GM21723 (cell line): ENCODE measurements at regions not wholly inside any gene's neighbourhood (a gene's known extent, or its start where the extent isn't known, plus 50 kb on each side); places are given as distances from the start of the nearest gene placed in this dataset.
"Not testable (repeated sequence)": the region's sequence is repeated elsewhere in the genome, so short reads cannot be mapped to it uniquely, and the experiment has no call there.

Experiments
- ATAC-seq: cut with Tn5 transposase; IDR thresholded peaks from one replicate; pipeline ENCODE4 v1.9.1; 2021; ENCODE audit warnings: mild to moderate bottlenecking, moderate library complexity; ENCODE audit not compliant: unreplicated experiment

DNA sequence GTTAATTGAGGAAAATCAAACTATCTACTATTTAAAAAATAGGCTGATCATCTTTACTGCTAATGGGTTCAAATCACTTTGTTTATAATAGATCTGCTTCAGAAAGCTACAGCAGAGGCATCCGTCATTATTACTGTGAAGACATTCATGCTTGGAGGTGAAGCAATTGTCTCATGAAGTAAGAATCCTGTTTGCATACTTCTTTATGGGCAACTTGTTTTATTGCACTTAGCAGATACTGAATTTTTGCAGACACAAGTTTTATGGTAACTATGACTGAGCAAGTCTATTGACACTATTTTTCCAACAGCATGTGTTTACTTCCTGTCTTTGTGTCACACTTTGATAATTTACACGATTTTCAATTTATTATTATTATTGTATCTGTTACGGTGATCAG lies 573.9 kb downstream of the RFPL4B start:
- no peak for ATAC-seq

DNA sequence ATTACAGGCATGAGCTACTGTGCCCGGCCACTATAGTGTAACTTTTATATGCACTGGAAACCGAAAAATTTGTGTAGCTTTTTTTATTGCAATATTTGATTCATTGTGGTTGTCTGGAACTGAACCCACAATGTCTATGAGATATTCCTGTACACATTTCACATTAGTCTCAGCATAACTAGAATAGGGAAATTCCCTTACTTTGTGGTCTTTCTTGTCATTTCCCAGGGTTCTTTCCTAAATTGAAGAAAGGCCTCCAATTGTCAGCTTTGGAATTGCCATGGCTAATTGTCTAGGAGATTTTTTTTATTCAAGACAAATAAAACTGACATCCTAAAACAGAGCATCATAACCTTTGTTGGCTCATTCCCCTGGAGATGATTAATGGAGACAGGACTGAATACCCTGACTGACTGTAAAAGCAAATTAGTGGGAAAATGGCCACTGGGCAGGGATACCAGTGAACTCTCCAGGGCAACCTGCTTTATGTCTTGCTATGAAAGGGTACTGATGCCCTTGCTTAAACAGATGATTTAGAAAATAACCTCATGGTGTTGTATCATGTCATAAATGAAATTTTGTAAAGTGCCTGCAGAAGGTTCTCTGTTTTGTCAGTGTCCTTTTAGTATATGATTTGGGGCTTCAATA lies 576.9 kb downstream of the RFPL4B start:
- no peak for ATAC-seq

DNA sequence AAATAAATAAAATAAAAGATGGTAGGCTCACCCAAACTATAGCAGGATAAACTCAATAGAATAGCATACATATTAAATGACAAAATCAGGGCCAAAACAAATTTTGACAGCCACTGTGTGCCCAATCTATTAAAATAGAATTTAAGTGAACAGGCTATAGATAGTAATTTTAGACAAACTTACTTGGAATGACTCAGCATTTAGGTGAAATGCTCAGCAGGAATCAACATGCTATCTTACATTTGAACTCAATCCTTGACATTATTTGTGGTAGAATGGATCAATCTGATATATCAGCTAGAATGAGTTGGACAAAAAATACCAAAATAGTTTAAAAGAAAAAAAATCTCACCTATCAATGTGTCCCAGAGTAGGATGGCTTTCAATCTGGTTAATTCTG lies 578.6 kb downstream of the RFPL4B start:
- ATAC-seq: no peak

DNA sequence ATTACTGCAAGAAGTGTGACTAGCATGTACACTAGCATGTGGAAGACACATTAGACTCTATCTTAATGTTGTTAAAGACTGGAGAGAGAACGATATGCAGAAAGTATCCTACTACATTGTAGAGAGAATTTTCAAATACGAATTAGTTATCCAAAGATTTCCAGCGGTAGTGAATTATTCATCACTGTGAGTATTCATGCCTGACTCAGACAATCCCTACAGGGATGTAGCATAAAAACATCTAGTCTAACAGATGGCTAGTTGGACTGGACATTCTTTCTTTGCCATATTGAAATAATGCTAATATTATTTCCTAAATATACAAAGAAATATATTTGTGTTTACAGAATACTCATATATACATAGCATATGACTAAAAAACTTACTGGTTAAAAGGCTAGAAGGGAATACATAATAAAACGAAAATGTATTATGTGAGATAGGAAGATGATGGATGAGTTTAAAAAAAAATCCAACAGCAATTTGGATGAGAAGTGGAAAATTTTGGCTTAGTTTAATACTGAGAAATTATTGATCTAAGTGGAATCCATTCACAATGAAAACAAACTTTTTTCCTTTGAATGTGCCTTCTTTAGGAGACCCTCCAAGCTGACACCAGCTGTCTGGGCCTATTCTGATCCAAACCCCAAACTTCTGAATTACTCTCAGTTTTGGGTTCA lies 580.7 kb downstream of the RFPL4B start:
- ATAC-seq: no peak

DNA sequence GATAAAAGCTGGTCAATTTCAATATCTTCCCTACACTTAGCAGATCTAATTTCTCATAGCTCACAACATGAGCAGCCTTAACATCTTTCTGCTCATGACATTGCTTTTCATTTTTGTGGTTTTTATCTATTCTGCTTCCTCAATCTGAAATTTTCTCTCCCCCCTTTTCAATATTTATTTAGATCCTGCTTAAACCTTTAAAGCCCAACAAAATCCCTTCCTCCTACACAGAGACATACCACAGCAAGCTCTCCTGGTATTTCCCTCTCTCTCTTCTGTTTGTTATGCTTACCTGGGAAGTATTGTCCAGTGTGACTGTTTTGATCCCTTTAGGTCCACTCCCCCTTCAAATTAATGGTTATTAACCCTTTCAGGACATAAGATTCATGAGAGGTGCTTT lies 582.5 kb downstream of the RFPL4B start:
- ATAC-seq: no peak

DNA sequence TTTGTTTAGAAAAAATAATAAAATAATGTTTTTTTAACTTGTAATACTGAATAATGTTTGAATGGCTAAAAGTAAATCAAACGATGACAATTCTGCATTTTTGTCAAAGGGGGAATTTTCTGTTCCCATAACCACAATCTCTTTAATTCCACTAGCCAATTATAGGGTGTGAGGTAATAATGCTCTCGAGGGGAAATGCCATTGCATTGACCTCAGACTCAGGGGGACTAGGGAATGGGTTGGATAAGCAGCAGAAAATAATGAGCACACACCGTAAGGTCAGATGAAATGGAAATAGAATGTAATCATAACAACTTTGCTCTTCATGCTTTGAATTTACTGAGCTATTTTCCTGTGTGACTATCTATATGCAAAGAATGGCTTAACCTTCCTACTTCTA lies 584.7 kb downstream of the RFPL4B start:
- no peak for ATAC-seq

DNA sequence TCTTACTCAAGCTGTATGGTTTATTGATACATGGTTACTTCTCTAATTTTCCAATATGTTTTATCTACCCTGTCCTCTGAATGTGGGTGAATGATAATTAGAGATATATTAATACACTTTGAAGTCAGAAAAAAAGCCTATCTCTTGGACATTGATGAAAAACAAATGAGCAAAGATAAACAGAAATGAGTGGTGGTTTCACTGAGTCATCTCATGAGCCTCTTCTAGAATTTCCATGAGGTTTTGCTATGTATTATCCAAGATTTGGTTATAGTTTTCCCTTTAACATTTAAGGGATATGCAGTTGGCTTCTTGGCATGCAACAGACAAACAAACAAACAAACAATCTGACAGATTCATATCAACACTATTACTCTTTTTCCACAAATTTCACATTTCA lies 586.8 kb downstream of the RFPL4B start:
- ATAC-seq: no peak

DNA sequence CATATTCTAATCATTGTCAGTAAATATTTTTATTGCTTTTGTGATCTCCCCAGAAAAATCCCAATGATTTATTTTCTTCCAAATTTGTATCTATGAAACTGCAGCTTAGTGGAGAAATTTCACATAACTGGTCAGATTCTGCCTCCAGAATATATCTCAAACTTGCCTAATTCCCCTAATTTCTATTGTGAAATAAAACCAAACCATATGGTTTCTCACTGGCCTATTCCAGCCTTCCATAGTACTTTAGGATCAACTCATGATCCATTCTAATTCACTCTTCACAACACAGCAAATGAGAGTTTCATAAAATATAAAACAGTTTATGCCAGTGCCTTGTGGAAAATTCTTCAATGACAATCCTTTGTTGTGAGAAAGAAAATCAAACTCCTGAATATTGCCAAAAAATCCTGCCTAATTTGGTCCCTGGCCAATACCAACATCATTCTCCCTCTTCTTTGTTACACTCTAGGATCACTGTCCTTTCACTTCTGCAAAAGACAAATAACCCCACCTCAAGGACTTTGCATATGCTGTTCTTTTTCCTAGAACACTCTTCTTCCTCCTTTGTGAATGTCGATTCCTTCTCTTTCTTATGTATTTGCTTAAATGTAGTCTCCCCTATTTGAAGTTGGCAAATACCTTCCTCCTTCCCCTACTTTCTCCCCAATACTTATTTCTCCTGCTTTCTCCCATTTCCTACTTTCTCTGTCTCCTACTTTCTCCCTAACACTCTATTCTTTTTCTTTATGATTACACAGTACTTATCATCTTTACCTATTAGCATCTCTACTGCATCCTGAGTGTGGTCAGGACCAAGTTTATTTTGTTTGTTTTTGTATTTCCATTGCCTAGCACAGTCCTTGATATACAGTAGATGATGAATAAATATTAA lies 587.5 kb downstream of the RFPL4B start:
- ATAC-seq: no peak

DNA sequence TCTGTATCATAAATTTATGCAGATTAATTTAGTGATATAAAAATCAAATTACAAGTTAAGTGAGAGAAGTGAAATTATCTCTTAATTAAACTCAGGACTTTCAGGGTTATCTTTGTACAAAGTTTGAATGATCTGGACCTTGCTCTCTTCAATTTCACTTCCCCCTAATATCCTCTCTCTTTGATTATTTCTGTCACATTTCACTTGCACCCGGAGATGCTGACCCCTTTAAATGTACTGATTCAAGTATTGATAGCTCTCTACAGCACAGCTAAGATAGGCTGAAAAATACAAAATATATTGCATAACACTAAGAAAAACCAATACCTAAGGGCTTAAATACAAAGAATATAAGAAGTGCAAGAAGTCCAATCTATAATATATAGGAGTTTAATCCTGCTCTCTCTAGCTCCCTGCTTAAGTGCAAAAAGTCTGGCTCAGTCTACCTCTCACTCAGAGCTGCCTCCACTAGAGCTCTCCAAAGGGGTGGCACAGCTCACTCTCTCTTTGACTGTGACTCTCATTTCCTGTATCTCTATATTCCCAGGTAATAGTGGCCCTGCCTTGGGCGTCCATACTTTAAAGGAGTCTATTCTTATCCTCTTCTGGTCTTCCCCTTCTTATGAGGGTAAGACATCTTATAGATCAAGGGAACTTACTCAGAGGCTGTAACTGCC lies 588.4 kb downstream of the RFPL4B start:
- no peak for ATAC-seq

DNA sequence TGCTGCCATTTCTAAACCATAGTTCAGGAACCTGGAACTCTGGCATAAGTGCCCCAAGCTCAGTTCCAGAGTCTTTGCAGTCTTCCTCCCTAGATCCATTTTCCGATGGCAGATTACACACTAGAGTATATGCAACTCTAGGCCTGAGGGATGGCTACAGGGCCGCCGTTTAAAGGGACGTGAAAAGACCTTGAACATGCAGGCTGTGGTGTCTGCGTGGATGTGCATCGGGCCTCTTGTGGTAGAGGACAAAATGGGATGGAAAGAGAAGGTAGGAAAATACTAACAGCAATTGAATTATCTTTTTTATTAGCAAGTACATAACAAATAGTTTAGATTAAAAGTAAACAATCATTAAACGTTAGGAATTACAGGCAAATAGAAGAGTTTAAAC lies 588.9 kb downstream of the RFPL4B start:
- ATAC-seq: no peak

DNA sequence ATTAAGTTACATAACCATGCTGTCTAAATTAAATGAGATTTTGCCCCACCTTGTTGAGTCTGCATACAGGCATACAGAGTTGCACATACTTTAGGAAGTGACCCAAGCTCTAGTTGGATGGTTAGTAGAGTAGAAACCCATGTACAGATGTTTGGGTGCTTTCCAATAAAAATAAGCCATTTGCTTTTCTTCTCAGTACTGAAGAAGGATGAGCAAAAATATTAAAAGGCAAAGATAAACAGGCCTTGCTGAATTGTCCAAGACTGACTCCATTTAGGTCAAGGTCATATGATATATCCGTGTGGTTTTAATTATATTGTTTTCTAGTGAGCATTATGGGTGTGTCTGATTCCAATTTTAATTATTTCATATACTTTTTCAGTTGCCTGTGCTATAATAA lies 589.4 kb downstream of the RFPL4B start:
- no peak for ATAC-seq

DNA sequence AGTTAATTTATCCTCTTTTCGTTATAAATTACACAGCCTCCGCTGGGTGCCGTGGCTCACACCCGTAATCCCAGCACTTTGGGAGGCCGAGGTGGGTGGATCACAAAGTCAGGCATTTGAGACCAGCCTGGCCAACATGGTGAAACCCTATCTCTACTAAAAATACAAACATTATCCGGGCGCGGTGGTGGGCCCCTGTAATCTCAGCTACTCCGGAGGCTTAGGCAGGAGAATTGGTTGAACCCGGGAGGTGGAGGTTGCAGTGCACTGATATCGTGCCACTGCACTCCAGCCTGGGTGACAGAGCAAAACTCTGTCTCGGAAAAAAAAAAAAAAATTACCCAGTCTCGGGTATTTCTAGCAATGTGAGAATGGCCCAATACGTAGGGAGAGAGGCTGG lies 590.6 kb downstream of the RFPL4B start:
- not testable (repeated sequence) for ATAC-seq

DNA sequence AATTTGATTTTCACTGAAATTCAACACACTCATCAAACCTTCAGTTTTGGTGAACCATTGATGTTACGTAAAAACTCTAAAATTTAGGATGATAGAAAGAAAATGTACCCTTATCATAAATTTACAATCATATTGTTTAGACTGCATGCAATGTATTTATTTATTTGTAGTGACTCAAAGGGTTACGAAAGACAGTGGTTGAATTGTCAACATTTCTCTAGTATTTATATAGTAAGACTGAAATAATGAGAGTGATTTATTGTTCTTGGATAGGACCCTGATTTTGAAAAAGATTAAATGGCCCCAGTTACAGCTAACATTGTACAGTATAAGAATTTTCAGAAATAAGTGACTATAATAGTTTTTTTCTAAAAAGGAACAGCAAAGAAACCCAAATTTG lies 591.5 kb downstream of the RFPL4B start:
- no peak for ATAC-seq

DNA sequence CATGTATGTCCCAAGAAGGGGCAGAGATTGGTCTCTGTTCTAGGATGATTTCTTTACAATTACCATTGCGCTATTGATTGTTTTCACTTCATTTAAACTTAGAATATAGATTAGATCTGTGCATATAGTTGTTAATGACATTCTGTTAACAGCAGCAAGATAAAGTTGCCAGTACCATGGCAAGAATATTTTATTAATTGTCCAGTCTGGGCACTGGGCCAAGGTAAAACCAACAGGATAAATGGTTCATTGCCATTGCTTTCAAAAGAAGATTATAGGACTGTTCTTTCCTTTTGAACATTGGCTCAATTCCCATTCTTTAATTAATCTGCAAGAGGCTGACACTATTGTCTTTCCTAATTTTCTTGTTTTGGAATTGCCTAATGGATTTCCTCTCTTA lies 592.4 kb downstream of the RFPL4B start:
- ATAC-seq: no peak

DNA sequence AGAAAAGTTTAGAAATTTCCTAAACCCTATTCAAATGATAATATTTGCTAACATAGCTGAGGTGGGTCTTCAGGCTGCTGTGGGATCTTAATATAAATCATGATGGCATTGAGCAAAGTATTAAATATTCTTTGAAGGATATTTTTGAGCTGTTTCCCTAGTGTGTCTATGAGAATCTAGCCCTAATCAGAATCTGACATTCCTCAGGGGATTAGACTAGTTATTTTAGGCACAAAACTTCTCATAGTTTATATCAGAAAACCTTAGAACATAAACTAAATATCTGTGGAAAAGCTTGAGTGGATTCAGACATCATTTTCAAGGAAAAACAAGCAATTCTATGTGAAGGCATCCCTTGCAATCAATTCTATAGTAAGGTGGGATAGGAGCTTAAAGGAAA lies 594.5 kb downstream of the RFPL4B start:
- ATAC-seq: no peak

DNA sequence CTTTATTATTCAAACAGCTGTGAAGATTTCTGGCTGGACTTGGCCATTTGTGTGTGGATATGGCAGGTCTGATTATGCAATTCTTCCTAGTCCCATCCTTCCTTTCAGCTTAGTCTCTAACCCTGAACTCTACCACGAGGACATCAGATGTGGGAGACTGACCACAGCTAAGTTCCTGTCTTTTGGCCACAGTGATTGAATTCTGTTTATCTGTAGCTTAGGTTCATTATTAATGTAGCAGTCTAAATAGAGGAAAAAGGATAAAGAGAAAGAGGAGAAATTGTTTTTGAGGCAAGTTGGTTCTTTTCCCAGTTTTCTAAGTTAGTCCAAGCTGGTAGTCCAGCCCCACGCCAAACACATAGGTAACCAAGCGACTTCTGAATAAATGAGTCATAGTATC lies 598.9 kb downstream of the RFPL4B start:
- ATAC-seq: no peak

DNA sequence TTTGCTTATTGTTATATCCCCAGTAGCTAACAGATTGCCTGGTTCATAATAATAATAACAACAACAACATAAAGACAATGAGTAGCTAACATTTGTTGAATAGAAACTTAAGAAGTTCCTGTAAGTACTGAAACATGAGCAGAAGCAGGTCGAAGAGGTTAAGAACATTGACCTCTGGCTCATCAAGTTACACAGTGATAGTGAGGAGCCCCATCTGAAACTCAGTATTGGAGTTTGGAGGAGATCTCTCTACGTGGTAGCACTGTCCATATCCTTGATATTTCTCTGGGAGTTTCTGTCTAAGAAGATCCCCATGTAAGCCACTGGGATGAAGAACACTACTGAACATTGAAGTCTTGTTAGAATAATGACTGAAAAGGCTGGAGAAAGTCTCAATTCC lies 600.4 kb downstream of the RFPL4B start:
- no peak for ATAC-seq

DNA sequence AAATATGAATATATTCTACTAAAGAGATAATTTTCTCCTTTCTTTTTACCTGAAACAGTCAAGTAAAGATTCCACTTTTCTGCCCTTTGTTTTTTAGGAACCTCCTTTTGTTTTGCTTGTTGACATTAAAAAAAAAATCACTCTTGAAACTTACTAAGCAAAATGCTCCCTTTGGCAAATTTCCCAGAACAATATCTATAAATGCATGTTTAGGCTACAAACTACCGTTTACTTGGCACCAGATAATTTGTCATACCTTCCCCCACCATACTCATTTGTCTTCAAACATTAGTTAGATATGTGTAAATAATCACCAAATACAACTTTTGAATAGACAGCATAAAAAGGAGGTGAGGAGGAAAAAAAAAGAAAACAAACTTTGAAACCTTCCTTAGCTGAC lies 604.7 kb downstream of the RFPL4B start:
- ATAC-seq: no peak

DNA sequence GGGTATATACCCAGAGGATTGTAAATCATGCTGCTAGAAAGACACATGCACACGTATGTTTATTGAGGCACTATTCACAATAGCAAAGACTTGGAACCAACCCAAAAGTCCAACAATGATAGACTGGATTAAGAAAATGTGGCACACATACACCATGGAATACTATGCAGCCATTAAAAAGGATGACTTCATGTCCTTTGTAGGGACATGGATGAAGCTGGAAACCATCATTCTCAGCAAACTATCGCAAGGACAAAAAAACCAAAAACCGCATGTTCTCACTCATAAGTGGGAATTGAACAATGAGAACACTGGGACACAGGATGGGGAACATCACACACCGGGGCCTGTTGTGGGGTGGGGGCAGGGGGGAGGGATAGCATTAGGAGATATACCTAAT lies 608.6 kb downstream of the RFPL4B start:
- ATAC-seq: not testable (repeated sequence)

DNA sequence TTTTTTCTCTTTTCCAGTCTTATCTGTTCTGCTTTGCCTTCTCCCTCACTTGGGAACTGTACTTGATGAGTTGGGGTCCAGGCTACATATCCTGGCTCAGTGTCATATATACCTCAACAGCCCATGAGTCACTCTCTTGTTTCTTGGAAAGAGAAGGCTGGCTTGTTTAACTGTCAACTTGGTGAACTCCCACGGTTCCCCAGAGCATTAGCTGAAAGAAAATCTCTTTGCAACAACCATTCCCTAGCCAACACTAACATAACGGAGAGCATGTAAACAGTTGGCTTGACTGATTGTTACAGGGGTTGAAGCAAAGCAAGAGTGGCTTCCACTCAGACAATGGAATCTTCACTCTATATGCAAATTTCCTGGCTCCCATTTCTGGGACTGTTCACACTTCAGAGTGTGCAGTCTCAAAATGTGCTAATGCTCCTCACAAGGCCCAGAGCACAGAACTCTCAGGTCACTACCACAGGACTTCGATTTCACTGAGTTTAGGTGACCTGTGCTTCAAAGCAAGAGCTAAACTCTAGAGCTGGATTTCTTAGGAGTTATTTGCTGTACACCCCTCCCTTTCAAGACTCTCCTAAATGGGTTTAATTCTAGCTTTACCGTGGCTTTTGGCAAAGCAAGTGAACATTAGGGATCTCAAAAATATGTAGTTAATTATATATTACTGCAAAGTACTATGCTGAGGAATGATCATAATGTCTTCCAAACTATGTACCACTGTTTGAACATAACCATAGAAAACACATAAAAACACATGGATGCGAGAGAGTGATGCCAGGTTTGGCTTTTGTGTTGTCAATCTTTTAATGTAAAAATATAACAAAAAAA lies 609.8 kb downstream of the RFPL4B start:
- no peak for ATAC-seq

DNA sequence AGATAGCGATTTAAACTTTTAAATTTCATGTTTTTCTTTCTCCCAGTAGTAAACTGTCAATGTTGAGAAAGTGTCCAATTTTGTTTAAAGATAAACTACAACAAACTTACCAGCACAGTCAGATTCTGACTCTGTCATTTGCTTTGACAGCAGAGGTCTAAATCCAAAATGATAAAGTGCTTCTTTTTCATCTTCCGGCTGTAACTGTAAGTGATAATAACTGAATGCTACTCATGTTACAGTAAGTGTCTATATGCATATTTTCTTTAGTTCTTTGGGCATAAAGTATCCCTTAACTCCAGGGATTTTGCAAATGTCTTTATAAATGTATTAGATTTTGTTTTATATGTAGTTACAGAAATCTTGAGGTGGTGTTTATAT lies 610.4 kb downstream of the RFPL4B start:
- ATAC-seq: no peak
